HCT116 (cell line): ENCODE measurements at regions not wholly inside any gene's neighbourhood (a gene's known extent, or its start where the extent isn't known, plus 50 kb on each side); places are given as distances from the start of the nearest gene placed in this dataset.

Experiments used
- ATAC-seq: fragments of 200-7000 bp; cut with Tn5 transposase; 2 replicates; pipeline ENCODE4 v1.9.1; 2020; ENCODE audit warnings: mild to moderate bottlenecking, moderate library complexity
- BruUV-seq: library from RNA; stranded (reverse); fragments of 400-500 nt; replicated peaks from 2 replicates; lab custom pipeline; 2021; lab: Mats Ljungman, UMichigan
- CTCF ChIA-PET: fragments of 300-600 bp; sonication (Branson Sonifier 250); formaldehyde crosslinking; loops from one replicate; lab custom pipeline; 2021; ENCODE audit warnings: antibody characterized with exemption; lab: Charles Lee
- POLR2A ChIA-PET: fragments of 300-600, 350-600 bp; sonication (Branson Sonifier 250); formaldehyde crosslinking; loops from one replicate; lab custom pipeline; 2021; ENCODE audit warnings: antibody characterized with exemption; lab: Charles Lee
- RAD21 ChIA-PET, 2 experiments: fragments of 300-600 bp; sonication (Branson Sonifier 250); formaldehyde crosslinking; loops; one replicate each; lab custom pipeline; 2023; ENCODE audit warnings: low total read pairs in 2 of 2; ENCODE audit not compliant: uncharacterized antibody in 2 of 2, unreplicated experiment in 2 of 2, low non-redundant PET in 1 of 2; lab: Charles Lee
- DNase-seq: peaks from one replicate; pipeline ENCODE4 v3.0.0-alpha.2; 2010; ENCODE audit warnings: low read depth, low spot score
- H2AFZ ChIP-seq: fragments of 200-600 bp; shearing (Covaris generic), sonication (generic); 2 replicates; pipeline ENCODE4 v1.6.1; 2017; ENCODE audit warnings: low read depth, mixed run types, mixed read lengths, antibody characterized with exemption, low read length; ENCODE audit not compliant: poor library complexity, severe bottlenecking
- H3K27ac ChIP-seq: 2 replicates; pipeline ENCODE4 v1.5.1; 2012; ENCODE audit warnings: low read depth, low read length
- H3K27me3 ChIP-seq: fragments of 200-600 bp; sonication (generic); 2 replicates; pipeline ENCODE4 v1.6.1; 2016; ENCODE audit warnings: mixed run types, low read length, mixed read lengths; ENCODE audit not compliant: insufficient read depth
- H3K36me3 ChIP-seq, 2 experiments: fragments of 200-500 bp in 1 of 2; fragments of 200-600 bp in 1 of 2; sonication (Bioruptor generic) in 1 of 2; sonication (generic) in 1 of 2; 2 replicates each; pipeline versions ENCODE4 v1.5.1 to v1.6.1; 2014 to 2016; ENCODE audit warnings: low read length in 2 of 2, inconsistent platforms in 1 of 2, mixed read lengths in 1 of 2, mixed run types in 1 of 2; ENCODE audit not compliant: insufficient read depth in 2 of 2, control insufficient read depth in 1 of 2
- H3K4me1 ChIP-seq, 2 experiments: fragments of 200-600 bp in 1 of 2; sonication (generic) in 1 of 2; 2 replicates each; pipeline versions ENCODE4 v1.5.1 to v1.6.1; 2012 to 2017; ENCODE audit warnings: low read length in 2 of 2, inconsistent platforms in 1 of 2, mild to moderate bottlenecking in 1 of 2, mixed read lengths in 1 of 2, mixed run types in 1 of 2, moderate library complexity in 1 of 2; ENCODE audit not compliant: insufficient read depth in 2 of 2, control insufficient read depth in 1 of 2
- H3K4me2 ChIP-seq: fragments of 200-600 bp; sonication (generic); 2 replicates; pipeline ENCODE4 v1.6.1; 2017; ENCODE audit warnings: mixed run types, low read length, mixed read lengths
- H3K4me3 ChIP-seq, 2 experiments: fragments of 200-600 bp in 1 of 2; sonication (generic) in 1 of 2; replicated peaks in 1 of 2; 2 replicates each; pipeline ENCODE4 v1.5.1; 2011 to 2016; ENCODE audit warnings: low read length in 2 of 2, control low read depth in 1 of 2, low read depth in 1 of 2, mild to moderate bottlenecking in 1 of 2, mixed read lengths in 1 of 2, mixed run types in 1 of 2
- H3K79me2 ChIP-seq: fragments of 200-600 bp; sonication (generic); 2 replicates; pipeline ENCODE4 v1.6.1; 2017; ENCODE audit warnings: mild to moderate bottlenecking, mixed run types, low read length, moderate library complexity, mixed read lengths; ENCODE audit not compliant: insufficient read depth
- H3K9ac ChIP-seq: fragments of 200-600 bp; sonication (generic); 2 replicates; pipeline ENCODE4 v1.6.1; 2016; ENCODE audit warnings: low read length, mixed read lengths
- H3K9me2 ChIP-seq: fragments of 200-600 bp; sonication (generic), shearing (Covaris generic); 2 replicates; pipeline ENCODE4 v1.6.1; 2017; ENCODE audit warnings: mixed run types, mild to moderate bottlenecking, moderate library complexity; ENCODE audit not compliant: insufficient read depth
- H3K9me3 ChIP-seq, 2 experiments: fragments of 200-500 bp in 1 of 2; fragments of 200-600 bp in 1 of 2; sonication (Bioruptor generic) in 1 of 2; sonication (generic) in 1 of 2; 2 replicates each; pipeline ENCODE4 v1.6.1; 2014 to 2017; ENCODE audit warnings: low read length in 2 of 2, mixed read lengths in 2 of 2, inconsistent platforms in 1 of 2, low read depth in 1 of 2, mild to moderate bottlenecking in 1 of 2, mixed run types in 1 of 2, moderate library complexity in 1 of 2; ENCODE audit not compliant: control insufficient read depth in 1 of 2, insufficient read depth in 1 of 2
- H4K20me1 ChIP-seq: fragments of 200-600 bp; sonication (generic), shearing (Covaris generic); 2 replicates; pipeline ENCODE4 v1.6.1; 2017; ENCODE audit warnings: mixed run types, mild to moderate bottlenecking, moderate library complexity; ENCODE audit not compliant: insufficient read depth
- ATF3 ChIP-seq: IDR thresholded peaks from 2 replicates; pipeline ENCODE4 v1.6.1; 2012
- CEBPB ChIP-seq: IDR thresholded peaks from 2 replicates; pipeline ENCODE4 v1.6.1; 2012; ENCODE audit warnings: low read depth
- EGR1 ChIP-seq: IDR thresholded peaks from 2 replicates; pipeline ENCODE4 v1.6.1; 2012; ENCODE audit warnings: low read depth
- ELF1 ChIP-seq: IDR thresholded peaks from 2 replicates; pipeline ENCODE4 v1.6.1; 2012; ENCODE audit warnings: low read depth, borderline replicate concordance
- EZH2 ChIP-seq: fragments of 200-600 bp; sonication (generic); IDR thresholded peaks from 2 replicates; pipeline ENCODE4 v1.6.1; 2017; ENCODE audit warnings: antibody characterized with exemption, mixed run types
- EZH2phosphoT487 ChIP-seq: fragments of 200-600 bp; IDR thresholded peaks from 2 replicates; pipeline ENCODE4 v1.6.1; 2018; ENCODE audit warnings: antibody characterized with exemption, borderline replicate concordance
- SRF ChIP-seq: IDR thresholded peaks from 2 replicates; pipeline ENCODE4 v1.6.1; 2012; ENCODE audit warnings: low read depth
- YY1 ChIP-seq: IDR thresholded peaks from 2 replicates; pipeline ENCODE4 v1.6.1; 2011; ENCODE audit warnings: low read length, low read depth, moderate library complexity, mild to moderate bottlenecking; ENCODE audit not compliant: insufficient replicate concordance; ENCODE audit errors: extremely low read depth
- ZFX ChIP-seq: fragments of 450-650 bp; IDR thresholded peaks from 2 replicates; pipeline ENCODE4 v1.6.1; 2017
- intact Hi-C: fragments of 100-400 bp; cut with micrococcal nuclease; formaldehyde crosslinking; loops from 2 replicates; pipeline ENCODE4 v1.10.0; 2022

DNA sequence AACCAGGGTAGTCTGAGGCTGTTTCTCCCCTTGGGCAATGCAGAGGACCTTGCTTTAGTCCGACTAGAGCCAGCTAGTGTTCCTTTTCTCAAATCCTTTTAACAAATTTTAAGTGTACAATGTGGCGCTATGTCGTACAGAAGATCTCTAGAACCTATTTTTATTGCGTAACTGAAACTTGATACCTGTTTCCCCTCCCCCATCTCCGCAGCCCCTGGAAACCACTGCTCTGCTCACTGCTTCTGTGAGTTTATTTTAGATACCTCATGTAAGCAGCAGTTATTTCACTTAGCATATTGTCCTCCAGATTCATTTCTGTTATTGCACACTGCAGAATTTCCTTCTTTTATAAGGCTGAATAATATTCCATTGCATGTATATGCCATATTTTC lies 1092.3 kb downstream of the AACS start:
- intact Hi-C loops = no loop called here
- Histone ChIP-seq H3K27ac (no peak overlapping the region), H3K9me2 (no peaks in the 10 kb centered on the region), H3K36me3 (no peaks in the 10 kb centered on the region), H3K4me2 (no peak overlapping the region), H3K9me3 (peaks cover 0 to 20% of the 10 kb centered on the region in 2 experiments; a peak in 2 of 4 replicates), H3K79me2 (no peaks in the 10 kb centered on the region), H3K27me3 (no peaks in the 10 kb centered on the region), H3K9ac (no peak overlapping the region), H3K4me3 (no peak overlapping the region), H2AFZ (no peak overlapping the region), H4K20me1 (no peaks in the 10 kb centered on the region), H3K4me1 (no peaks in the 10 kb centered on the region)
- ChIA-PET RAD21 (no interaction called here), CTCF (no interaction called here), POLR2A (no interaction called here)
- ATAC-seq (no peak), DNase-seq (no peak)
- no TSS peak for BruUV-seq
- TF ChIP-seq EGR1 (no peak), ATF3 (no peak), CEBPB (no peak), ELF1 (no peak), SRF (no peak), EZH2phosphoT487 (no peak)

DNA sequence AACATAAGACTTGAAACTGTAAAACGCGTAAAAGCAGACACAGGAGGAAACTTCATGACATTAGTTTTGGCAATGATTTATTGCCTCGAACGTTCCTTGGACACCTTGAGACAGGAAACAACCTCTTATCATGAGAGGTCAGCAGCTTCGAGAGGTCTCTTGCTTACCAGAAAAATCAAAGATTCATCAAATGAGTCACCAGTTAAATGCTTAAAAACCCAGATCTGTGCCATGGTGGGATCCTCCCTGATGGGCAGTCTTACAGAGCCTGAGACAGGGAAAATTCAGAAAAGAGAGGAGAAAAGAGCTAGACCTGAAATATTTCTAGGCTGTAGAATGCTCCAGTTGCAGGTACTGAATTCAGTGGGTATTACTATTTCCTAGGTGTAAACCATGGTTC lies 1093.9 kb downstream of the AACS start:
- H3K79me2 ChIP-seq = no peaks in the 10 kb centered on the region
- TF ChIP-seq ATF3 (no peak), ZFX (no peak), SRF (no peak), EZH2 (no peak), YY1 (no peak)
- BruUV-seq = no TSS peak
- DNase-seq (no peak), ATAC-seq (no peak)
- no peak overlapping the region for H3K4me2 ChIP-seq
- no peak overlapping the region for H3K4me3 ChIP-seq
- CTCF ChIA-PET = no interaction called here
- H3K4me1 ChIP-seq = no peaks in the 10 kb centered on the region
- H3K9ac ChIP-seq = no peak overlapping the region
- POLR2A ChIA-PET = no interaction called here
- H4K20me1 ChIP-seq = no peaks in the 10 kb centered on the region
- H3K36me3 ChIP-seq = no peaks in the 10 kb centered on the region
- no peak overlapping the region for H2AFZ ChIP-seq
- no peaks in the 10 kb centered on the region for H3K9me2 ChIP-seq
- peaks cover 0 to 20% of the 10 kb centered on the region in 2 experiments; a peak in 2 of 4 replicates for H3K9me3 ChIP-seq
- RAD21 ChIA-PET = no interaction called here
- H3K27ac ChIP-seq = no peak overlapping the region
- no peaks in the 10 kb centered on the region for H3K27me3 ChIP-seq
- intact Hi-C loops = no loop called here
